Stimulated activated CD8-positive, alpha-beta memory T cell treated with anti-CD3 and anti-CD28 coated beads, Interleukin-15, amount 100 ng/mL, for 4 hours (primary cell): ENCODE measurements at regions not wholly inside any gene's neighbourhood (a gene's known extent, or its start where the extent isn't known, plus 50 kb on each side); places are given as distances from the start of the nearest gene placed in this dataset.
"Not testable (repeated sequence)": the region's sequence is repeated elsewhere in the genome, so short reads cannot be mapped to it uniquely, and the experiment has no call there.

Experiments
- DNase-seq, 2 donors: peaks; one replicate each; pipeline ENCODE4 v3.0.0-alpha.2; 2020; ENCODE audit warnings: low read depth in 2 of 2

DNA sequence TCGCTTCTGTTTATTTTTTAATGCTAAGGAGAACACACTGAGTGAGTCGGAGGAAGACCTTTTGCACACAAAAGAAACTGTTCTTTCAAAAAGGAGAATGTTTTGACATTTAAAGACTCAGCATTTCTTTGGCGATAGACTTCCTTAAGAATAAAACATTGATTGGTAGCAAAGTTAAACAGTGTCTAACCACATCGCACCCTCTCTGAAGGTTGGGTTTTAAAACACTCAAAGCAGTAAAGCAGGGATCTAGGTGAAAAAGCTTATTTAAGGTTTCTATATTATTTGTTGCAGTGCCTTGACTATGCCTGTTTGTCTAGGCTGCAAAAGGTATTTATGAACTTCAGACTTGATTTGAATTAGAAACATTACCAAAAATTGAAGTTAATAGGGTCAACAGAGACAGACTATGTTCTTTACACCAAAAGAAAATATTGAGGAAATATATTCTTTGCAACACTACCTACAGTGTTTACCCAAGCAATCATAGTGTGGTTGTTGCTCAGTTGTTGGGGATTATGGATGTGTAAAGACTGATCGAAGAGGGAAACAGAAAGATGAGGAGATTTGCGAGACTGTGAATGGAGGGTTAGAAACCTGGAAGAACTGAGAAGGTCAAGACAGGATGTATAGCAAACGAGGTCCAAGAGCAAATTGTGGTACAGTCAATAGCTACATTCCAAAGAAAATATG lies 297.8 kb upstream of the SLC39A10 start:
- no peak for DNase-seq

DNA sequence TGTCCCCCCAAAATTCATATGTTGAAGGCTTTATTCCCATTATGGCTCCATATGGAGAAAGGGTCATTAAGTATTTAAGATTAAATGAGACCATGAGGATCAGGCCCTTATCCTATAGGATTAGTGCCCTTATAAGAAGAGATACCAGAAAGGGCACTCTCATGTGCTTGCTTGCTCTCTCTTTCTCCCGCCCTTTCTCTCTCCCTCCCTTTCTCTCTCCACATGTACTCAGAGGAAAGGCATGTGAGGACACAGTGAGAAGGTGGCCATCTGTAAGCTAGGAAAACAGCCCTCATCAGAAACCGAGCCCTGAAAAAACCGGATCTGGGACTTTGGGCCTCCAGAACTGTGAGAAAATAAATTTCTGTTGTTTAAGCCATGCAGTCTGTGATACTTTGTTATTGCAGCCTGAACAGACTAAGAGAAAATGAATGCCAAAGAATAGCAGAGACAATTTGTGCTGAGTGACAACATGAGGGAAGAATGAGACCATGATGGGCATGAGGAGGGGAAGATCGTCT lies 300.0 kb upstream of the SLC39A10 start:
- DNase-seq, result no peak

DNA sequence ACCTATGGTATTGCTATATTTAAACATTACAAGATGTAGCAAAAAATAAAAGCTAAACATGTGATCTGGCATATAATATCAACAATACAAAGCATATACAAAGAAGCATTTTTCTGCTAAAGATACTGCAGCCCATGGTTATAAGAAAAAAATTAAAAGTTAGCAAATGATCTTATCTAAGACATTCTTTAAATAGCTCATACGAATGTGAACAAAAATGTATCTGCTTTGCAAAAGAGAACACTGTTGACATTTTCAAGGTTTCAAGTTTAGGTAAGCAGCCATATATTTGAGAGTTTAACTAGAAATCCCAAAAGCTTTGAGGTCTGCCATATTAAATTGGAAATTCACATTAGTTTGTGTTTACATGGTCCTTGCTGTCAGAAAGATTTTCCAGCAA lies 301.0 kb upstream of the SLC39A10 start:
- DNase-seq, result no peak

DNA sequence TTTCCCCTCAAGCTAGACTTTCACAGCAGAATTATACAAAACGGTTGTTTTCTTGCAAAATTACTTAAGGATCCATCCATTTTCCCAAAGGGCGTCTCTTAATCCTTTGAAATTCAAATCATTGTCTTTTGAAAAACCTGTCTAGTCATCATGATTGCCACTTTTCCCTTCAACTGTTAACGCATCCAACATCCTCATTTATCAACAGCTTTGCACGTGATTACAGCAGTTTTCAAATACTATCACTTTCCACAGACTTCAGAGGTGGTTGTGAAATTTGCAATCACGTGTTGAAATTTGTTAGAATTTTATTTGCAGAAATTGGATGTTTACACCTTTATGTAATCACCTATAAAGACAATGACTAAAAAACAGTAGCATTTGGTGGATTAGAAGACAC lies 304.4 kb upstream of the SLC39A10 start:
- no peak for DNase-seq

DNA sequence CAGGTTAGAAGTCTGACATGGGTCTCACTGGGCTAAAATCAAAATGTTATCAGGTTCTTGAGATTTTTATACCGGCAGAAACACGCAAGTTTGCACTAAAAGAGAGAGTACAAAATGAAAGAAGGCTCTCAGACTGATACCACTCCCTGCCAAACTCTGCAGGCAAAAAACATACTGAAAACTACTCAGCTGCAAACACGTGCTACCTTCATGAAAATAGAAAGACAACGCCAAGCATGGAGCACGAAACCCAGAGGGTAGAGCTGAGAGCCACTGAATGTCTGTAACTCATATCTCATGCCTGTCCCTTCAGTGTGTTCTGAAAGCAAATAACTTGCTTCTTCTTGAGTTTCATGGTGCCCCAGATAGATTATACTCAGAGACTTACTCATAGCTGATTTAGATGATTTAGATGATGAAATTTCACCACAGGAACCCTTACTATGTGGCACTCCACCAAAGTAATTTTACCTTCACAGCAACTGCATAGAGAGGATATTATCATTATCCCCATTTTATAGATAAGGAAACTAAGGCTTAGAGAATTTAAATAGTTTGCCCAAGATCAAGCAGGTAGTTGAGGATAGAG lies 313.0 kb upstream of the SLC39A10 start:
- no peak for DNase-seq

DNA sequence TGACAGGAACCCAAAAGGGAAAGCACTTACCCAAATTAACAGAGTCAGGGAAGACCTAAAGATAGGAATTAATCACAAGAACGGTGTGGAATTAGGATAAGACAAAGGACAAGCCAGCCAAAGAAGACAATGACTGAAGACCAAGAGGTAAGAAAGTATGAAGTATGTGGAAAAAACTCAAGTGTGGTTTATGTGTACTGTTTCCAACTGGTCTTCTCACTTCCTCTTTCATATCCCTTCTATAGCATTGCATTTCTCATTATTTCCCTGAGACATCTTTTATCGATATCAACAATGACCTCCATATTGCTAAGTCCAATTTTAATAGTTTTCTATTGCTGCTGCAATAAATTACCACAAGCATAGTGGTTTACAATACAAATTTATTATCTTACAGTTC lies 313.5 kb upstream of the SLC39A10 start:
- no peak for DNase-seq

DNA sequence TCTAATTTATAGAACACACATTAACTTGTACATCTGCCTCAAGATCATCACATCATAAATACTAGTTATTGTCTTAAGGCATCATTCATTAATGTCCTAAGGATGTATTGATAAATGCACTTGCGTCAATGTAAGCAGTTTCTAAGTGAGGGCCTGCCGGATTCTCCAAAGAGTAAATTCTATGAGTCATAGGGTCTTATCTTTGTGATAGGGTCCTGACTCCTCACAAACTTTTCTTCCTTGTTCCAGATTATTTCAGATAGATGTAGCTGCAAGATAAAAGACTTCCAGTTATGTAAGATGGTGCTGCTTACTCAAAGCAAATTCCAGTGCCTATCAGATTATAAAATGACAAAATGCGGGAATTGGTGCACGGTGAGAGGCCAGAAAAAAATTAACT lies 315.0 kb upstream of the SLC39A10 start:
- DNase-seq, result no peak

DNA sequence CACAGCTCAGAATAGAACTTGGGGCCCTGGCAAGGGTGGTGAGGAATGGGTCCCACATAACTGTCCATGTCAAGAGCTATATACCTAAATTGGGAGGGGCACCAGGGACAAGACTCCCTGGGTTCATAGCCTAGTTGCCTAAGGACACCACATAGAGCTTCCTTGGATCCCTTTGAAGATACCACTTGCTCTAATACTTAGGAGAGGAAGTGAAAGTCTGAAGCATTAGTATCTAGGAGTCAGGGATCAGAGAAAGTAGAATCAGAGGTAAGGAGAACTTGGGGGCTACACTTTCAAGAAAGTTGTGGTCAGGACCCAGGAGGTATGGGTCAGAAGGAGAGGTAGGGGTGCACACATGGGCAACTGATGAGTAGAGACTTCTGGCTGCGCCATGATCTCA lies 318.2 kb upstream of the SLC39A10 start:
- no peak for DNase-seq

DNA sequence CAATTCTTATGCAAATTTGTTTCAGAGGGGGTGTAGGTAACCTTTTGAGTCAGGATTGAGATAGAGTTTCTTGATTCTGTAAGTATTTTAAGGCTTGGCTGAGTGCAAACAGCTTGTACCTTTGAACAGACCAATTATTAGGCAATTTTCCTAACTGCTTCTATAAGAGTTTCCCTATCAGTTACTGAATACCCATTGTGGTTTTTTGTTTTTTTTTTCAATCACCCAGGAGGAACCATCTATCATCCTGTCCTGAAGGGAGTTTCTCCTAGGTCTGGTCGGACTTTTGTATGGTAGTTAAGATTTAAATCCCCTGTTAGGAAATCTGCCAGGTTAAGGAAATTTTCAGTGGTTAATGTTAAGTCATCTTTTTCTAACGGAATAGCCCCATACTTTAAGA lies 319.4 kb upstream of the SLC39A10 start:
- DNase-seq, result no peak

DNA sequence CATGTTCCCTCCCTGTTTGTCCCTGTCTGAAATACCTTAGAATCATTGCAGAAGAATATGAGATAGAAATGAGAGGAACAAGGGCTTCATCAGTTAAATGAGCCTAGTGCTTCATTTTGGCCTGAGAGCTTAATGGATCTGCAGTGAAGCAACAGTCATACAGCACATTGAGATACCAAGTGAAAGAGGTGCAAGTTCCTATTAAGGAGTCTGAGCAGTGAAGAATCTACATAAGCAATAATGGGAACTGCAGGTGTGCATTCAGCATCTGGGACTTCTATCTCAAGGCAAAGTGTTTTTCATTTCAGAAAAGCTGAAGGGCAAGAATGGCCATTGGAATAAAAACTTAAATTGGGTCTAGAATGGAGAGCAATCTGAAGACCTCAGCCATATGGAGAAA lies 323.2 kb upstream of the SLC39A10 start:
- DNase-seq, result no peak

DNA sequence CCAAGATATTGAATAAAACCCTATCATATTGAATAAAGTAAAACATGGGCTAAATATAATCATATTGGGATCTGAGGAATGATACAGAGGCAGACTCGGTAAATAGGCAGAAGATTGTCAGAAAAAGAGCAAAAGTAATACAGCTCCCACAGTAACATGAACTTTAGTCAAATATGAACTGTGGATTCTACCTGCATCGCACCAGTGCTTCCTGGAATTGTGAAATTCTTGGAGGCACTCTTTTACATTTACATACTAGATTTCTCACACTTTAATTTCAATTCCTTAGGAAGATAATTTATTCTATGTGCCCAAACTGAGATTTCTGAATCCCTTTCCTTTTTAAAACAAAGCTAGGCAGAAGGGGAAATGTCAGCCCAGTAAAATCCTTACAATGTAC lies 325.1 kb upstream of the SLC39A10 start:
- DNase-seq, result no peak

DNA sequence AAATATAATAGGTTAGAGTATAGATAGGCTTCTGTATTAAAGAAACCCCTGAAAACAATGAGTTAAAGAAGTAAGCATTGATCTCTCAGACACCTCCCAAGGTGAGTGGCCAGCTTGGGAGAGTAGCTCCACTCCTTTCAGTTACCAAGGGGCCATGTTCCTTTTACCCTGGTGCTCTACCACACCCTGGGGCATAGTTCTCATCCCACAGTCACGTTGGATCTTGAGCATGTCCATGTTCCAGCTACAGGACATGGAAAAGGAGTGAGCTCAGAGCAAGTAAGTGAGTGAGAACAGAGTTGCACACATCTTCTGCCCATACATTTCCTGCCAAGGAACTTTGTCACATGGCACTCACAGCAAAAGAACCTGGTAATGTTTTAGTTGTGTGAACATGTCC lies 325.9 kb upstream of the SLC39A10 start:
- DNase-seq, result no peak

DNA sequence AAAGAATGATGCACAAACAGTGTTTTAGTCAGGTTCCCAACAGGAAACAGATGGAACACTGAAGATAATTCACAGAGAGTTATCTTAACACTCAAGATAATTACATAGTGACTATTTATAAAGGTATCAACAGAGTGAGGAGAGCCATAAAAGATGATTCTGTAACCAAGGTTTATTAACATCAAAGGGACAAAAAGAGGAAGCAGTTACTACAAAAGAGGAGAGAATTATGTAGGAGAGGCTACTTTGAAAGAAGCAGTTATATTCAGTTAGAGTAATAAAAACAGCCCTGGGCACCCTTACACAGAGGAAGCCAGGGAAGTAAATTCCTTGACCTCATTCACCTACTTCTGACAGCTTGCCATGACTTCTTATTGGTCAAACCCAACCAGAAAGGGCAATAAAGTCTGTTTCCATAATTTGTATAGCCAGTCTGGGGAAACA lies 326.5 kb upstream of the SLC39A10 start:
- no peak for DNase-seq

DNA sequence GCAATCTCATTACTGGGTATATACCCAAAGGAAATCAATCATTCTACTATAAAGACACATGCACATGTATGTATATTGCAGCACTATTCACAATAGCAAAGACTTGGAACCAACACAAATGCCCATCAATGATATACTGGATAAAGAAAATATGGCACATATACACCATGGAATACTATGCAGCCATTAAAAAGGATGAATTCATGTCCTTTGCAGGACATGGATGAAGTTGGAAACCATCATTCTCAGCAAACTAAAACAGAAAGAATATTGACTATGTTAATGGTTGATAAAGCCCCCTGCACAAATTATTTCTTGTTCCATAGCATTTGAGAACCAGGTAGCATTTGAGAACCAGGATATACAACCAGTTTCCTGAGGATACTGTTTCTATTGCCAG lies 327.2 kb upstream of the SLC39A10 start:
- not testable (repeated sequence) for DNase-seq

DNA sequence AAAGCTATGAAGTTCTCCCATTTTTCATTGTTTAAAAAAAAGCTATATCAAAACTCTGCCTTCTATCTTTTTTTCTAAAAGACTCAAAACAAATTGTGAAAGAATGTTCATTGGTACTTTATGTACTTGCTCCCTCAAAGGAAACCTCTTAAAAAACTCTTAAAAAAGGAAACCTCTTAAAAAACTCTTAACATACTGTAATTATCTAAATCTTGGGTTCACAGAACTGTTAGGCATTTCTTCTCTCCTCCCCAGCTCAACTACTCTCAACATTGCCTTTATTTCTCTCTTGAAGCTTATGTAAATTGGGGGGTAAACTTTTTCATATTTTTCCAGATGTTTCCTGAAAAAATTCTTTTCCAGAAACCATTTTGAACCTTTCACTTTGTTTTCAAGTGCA lies 330.5 kb upstream of the SLC39A10 start:
- DNase-seq, result no peak

DNA sequence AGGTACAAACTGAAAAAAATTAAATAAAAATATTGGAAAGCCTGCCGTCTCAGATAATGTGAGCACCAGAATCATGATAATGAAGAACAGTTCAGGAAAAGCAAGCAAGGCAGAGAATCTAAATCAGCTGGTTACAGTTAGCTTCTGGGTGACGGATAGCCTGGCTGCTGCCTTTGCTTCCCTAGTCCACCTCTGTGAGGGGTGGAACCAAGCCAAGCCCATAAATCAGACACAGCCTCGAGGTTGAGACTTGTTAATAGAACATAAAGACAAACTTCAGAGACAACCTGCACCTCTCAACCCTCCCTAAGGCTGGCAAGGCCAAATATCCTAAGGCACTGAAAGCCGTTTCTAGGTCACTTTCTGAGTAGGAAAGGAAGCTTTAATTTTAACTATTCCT lies 334.7 kb upstream of the SLC39A10 start:
- no peak for DNase-seq

DNA sequence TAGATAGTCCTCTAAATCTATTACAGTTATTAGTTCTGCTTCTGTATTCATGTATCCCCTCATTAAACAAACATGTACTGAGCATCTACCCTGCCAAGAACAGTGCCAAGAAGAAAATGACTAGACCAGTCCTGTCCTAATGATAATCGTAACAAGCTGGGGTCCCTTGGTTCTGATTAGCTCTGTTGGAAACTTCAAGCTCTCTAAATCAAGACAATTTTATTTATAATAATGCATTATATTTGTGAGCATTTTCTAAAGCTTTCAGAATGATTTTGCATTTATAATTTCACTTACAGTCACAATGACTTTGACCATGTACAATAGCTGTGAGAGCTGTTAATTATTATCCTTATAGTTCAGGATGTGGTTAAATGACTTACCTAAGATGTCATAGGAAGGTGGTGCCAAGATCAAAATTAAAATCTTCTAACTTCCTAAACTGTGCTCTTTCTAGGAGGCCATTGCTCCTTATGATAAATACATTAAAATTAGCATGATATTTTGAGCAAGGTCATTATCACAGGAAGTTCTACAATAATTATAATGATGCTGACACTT lies 336.5 kb upstream of the SLC39A10 start:
- DNase-seq, result no peak

DNA sequence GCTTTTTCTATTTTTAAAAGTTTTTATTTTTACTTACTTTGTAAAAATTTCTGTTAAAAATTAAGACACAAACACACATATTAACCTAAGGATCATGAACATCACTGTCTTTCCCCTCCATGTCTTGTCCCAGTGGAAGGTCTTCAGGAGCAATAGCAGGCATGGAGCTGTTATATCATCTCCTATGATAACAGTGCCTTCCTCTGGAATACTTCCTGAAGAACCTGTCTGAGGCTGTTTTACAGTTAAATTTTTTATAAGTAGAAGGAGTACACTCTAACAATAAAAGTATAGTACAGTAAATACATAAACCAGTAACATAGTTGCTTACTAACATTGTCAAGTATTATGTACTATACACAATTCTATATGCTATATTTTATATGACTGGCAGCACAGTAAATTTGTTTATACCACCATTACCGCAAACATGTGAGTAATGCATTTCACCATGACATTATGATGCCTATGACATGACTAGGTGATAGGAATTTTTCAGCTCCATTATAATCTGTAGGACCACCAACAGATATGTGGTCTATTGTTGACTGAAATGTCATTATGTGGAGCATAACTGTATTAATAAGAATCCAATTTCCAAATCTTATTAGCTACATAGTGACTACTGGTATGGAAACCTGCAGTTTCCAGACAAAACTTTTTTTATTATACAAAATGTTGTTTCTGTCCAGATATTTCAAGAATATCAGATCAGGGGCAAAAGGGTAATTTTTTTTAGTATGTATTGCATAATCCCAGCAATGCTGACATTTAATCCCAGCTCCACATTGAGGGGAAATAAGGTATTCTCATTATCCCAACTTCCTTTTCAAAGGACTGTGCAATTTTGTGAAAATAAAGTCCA lies 337.2 kb upstream of the SLC39A10 start:
- DNase-seq, result no peak

DNA sequence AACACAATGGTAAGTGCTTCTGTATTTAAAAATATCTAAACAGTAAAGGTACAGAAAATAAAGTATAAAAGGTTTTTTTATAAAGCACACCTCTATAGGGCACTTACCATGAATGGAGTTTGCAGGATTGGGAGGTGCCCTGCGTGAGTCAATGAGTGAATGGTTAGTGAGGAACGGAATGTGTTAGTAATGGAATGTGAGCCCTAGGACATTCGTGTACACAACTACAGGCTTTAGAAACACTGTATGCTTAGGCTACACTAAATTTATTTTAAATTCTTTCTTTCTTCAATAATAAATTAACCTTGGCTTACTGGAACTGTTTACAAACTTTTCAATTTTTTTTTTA lies 337.9 kb upstream of the SLC39A10 start:
- no peak for DNase-seq

DNA sequence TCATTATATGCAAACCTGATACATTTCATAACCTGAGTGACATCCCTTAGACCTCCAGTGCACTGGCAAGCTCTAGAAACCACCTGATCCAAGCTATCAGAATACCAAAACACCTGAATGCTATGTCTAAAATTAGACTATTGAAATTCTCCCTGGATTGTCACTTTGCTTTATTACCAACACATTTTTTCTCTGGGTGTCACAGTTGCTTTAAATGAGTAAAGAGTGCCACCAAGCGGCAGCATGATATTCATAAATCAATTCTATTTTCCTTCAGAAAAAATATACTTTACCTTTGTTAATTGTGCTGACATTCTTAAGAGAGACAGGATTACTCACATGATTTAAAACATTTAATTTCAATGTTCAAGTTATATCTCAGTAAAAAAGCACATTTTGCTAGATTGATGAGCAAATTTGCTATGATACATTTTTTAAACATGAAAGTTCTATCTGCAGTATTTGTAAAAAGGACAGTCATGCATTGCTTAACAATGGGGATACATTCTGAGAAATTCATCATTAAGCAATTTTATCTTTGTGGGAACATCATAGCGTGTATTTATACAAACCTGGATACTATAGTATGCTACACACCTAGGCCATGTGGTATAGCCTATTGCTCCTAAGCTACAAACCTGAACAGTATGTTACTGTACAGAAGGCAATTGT lies 338.4 kb upstream of the SLC39A10 start:
- DNase-seq, result no peak

DNA sequence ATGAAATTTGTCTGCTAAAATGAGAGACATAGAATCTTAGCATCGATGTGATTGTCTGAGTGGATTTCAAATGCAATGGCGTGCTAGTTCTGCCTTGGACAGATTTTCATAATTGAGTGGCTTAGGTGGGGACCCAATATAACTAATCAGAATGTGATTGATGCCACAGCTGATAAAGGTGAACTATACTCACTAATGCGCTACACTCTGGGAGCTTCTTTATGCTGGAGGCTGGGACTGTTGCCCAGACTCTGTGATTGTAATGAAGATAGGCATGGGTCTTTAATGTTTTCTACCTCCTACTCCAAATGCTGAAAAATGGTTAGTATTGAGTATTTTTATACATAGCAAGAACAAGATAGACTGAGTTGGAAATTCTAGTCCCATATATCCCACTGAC lies 339.5 kb upstream of the SLC39A10 start:
- no peak for DNase-seq

DNA sequence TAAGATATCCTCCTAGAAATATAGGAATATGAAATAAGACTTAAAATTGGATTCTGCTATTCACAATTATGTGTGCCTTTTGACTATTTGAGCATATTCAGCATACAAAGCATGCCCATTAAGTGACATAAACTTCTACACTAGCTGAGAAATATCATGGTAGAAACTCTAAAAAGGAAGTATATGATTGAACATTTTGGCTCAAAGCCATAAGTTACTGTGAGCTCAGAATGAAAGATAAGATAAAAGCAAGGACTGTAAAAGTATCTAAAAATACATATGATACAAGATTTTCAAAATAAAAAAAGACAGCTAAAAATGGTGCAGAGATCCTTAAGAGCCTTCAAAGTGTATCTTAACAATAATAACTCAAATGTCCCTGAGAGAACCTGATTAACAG lies 340.5 kb upstream of the SLC39A10 start:
- no peak for DNase-seq
